ENCODE measurements at regions not wholly inside any gene's neighbourhood (a gene's known extent, or its start where the extent isn't known, plus 50 kb on each side); places are given as distances from the start of the nearest gene placed in this dataset.
"Not testable (repeated sequence)": the region's sequence is repeated elsewhere in the genome, so short reads cannot be mapped to it uniquely, and the experiment has no call there.

DNA sequence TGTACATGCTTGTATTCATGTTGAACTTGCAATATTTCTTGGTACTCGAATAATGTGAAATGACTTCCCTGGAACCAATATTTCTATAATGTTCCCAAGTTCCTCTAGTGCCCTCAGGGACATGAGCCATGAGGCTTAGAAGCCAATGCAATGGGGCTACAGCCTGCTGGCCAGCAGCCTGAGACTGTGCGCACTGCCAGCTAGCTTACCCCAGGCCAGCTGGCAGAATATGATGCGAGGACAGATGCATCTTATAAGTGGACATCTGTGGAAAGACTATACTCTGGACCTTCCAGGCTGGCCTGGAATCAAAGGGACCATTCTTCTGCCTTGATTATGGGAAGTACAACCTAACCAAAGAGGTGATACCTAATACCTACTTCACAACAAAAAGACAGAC lies 1862.0 kb upstream of the ACO1 start:
- no peak for TF ChIP-seq YY1 (IDR thresholded peaks at IDR 0.05; ENCODE audit: insufficient read depth, insufficient read length)
- no peak for TF ChIP-seq SUZ12 (IDR thresholded peaks at IDR 0.05; ENCODE audit: extremely low read depth, insufficient read depth, insufficient read length)
- TF ChIP-seq ZNF274 (IDR thresholded peaks at IDR 0.05; ENCODE audit: low read depth, low read length) = no peak
- Histone ChIP-seq H3K4me3 (ENCODE audit: insufficient read length, low read depth) (no peak overlapping the region), H3K9ac (ENCODE audit: insufficient read length, low read depth) (no peak overlapping the region), H3K4me1 (ENCODE audit: insufficient read depth, insufficient read length) (no peaks in the 10 kb centered on the region), H3K36me3 (ENCODE audit: insufficient read depth, insufficient read length, low read length) (no peaks in the 10 kb centered on the region), H3K9me3 (ENCODE audit: insufficient read depth, low read length) (no peaks in the 10 kb centered on the region), H3K27me3 (ENCODE audit: insufficient read depth, insufficient read length) (no peaks in the 10 kb centered on the region)
- no peak for DNase-seq (ENCODE audit: low read depth, low spot score)

DNA sequence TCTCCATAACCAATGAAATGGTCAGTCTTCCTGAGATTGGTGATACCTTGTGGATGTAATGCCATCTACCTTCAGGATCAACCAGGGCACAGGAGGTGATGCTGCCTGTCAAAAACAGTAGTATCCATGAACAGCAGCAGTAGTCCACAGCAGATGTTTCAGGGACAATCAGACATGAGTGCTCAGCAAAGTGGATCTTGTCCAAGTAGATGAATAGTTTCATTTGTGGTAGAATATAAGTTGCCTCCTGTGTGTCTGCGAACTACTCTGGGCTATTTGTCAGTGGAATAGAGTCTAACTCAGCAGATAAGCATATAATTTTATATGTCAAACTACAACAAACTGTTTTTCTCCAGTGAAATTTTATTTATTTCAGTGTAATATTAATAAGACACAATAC lies 1860.1 kb upstream of the ACO1 start:
- TF ChIP-seq YY1 (IDR thresholded peaks at IDR 0.05; ENCODE audit: insufficient read depth, insufficient read length) (no peak), ZNF274 (IDR thresholded peaks at IDR 0.05; ENCODE audit: low read depth, low read length) (no peak), SUZ12 (IDR thresholded peaks at IDR 0.05; ENCODE audit: extremely low read depth, insufficient read depth, insufficient read length) (no peak)
- Histone ChIP-seq H3K4me1 (ENCODE audit: insufficient read depth, insufficient read length) (no peaks in the 10 kb centered on the region), H3K36me3 (ENCODE audit: insufficient read depth, insufficient read length, low read length) (no peaks in the 10 kb centered on the region), H3K9ac (ENCODE audit: insufficient read length, low read depth) (no peak overlapping the region), H3K27me3 (ENCODE audit: insufficient read depth, insufficient read length) (no peaks in the 10 kb centered on the region), H3K9me3 (ENCODE audit: insufficient read depth, low read length) (no peaks in the 10 kb centered on the region), H3K4me3 (ENCODE audit: insufficient read length, low read depth) (no peak overlapping the region)
- DNase-seq (ENCODE audit: low read depth, low spot score) = no peak

DNA sequence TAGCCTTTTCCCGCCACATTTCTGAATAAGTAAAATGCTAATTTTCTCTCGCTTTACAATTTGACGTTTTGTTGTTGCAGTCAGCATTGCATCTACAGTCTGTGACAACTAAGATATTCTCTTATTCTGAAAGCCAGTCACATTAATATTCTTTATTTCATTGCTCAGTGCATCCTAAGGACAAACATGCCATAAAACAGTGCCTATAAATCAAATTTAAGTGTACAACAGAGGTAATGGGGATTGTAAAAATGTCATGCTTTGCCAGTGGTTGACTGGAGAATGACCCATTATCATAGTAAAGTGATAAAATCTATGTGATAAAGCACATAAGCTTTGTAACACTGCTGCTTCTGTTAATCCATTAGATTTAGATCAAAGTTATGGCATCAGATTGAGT lies 1850.0 kb upstream of the ACO1 start:
- H3K36me3 ChIP-seq (ENCODE audit: insufficient read depth, insufficient read length, low read length) = no peaks in the 10 kb centered on the region
- no peak for TF ChIP-seq SUZ12 (IDR thresholded peaks at IDR 0.05; ENCODE audit: extremely low read depth, insufficient read depth, insufficient read length)
- no peak for TF ChIP-seq ZNF274 (IDR thresholded peaks at IDR 0.05; ENCODE audit: low read depth, low read length)
- TF ChIP-seq YY1 (IDR thresholded peaks at IDR 0.05; ENCODE audit: insufficient read depth, insufficient read length) = no peak
- H3K4me1 ChIP-seq (ENCODE audit: insufficient read depth, insufficient read length) = no peaks in the 10 kb centered on the region
- no peak overlapping the region for H3K9ac ChIP-seq (ENCODE audit: insufficient read length, low read depth)
- peaks cover 23% of the 10 kb centered on the region for H3K9me3 ChIP-seq (ENCODE audit: insufficient read depth, low read length)
- DNase-seq (ENCODE audit: low read depth, low spot score) = no peak
- H3K27me3 ChIP-seq (ENCODE audit: insufficient read depth, insufficient read length) = no peaks in the 10 kb centered on the region
- H3K4me3 ChIP-seq (ENCODE audit: insufficient read length, low read depth) = no peak overlapping the region

DNA sequence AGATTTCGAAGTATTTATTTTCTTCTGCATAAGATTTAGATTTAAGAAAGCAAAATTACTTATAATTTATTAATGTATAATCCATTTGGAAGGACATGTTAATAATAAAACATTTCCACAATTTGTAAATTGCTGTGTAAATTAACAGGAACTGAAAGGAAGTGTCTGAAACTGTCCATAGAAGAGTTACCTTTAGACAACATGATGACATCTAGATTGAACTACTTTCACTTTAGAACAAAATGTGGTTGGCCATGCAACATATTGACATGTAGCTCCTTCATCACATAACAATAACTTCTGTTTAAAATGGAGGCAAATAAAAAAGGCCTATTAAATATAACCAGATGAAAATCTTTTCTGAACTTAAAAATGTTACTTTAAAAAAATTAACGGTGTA lies 1849.5 kb upstream of the ACO1 start:
- no peak for DNase-seq (ENCODE audit: low read depth, low spot score)
- Histone ChIP-seq H3K36me3 (ENCODE audit: insufficient read depth, insufficient read length, low read length) (no peaks in the 10 kb centered on the region), H3K4me1 (ENCODE audit: insufficient read depth, insufficient read length) (no peaks in the 10 kb centered on the region), H3K27me3 (ENCODE audit: insufficient read depth, insufficient read length) (no peaks in the 10 kb centered on the region), H3K4me3 (ENCODE audit: insufficient read length, low read depth) (no peak overlapping the region), H3K9me3 (ENCODE audit: insufficient read depth, low read length) (peaks cover 24% of the 10 kb centered on the region), H3K9ac (ENCODE audit: insufficient read length, low read depth) (no peak overlapping the region)
- no peak for TF ChIP-seq ZNF274 (IDR thresholded peaks at IDR 0.05; ENCODE audit: low read depth, low read length)
- TF ChIP-seq YY1 (IDR thresholded peaks at IDR 0.05; ENCODE audit: insufficient read depth, insufficient read length) = no peak
- no peak for TF ChIP-seq SUZ12 (IDR thresholded peaks at IDR 0.05; ENCODE audit: extremely low read depth, insufficient read depth, insufficient read length)

DNA sequence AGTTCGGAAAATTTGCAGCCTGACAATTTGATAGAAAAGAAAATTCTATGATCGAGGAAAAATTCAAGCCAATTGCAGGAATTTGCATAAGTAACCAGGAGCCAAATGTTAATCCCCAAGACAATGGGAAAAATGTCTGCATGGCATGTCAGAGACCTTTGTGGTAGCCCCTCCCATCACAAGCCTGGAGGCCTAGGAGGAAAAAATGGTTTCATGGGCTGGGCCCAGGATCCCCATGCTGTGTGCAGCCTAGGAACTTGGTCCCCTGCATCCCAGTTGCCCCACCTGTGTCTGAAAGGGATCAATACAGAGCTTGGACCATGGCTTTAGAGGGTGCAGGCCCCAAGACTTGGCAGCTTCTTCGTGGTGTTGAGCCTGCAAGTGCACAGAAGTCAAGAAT lies 1847.9 kb upstream of the ACO1 start:
- H3K9ac ChIP-seq (ENCODE audit: insufficient read length, low read depth) = no peak overlapping the region
- TF ChIP-seq YY1 (IDR thresholded peaks at IDR 0.05; ENCODE audit: insufficient read depth, insufficient read length) (no peak), ZNF274 (IDR thresholded peaks at IDR 0.05; ENCODE audit: low read depth, low read length) (no peak), SUZ12 (IDR thresholded peaks at IDR 0.05; ENCODE audit: extremely low read depth, insufficient read depth, insufficient read length) (no peak)

DNA sequence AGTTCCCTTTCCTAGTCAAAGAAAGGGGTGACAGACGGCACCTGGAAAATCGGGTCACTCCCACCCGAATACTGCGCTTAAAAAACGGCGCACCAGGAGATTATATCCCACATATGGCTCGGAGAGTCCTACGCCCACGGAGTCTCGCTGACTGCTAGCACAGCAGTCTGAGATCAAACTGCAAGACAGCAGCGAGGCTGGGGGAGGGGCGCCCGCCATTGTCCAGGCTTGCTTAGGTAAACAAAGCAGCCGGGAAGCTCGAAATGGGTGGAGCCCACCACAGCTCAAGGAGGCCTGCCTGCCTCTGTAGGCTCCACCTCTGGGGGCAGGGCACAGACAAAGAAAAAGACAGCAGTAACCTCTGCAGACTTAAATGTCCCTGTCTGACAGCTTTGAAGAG lies 1844.7 kb upstream of the ACO1 start:
- H3K9ac ChIP-seq (ENCODE audit: insufficient read length, low read depth); H3K4me1 ChIP-seq (ENCODE audit: insufficient read depth, insufficient read length); DNase-seq (ENCODE audit: low read depth, low spot score); H3K4me3 ChIP-seq (ENCODE audit: insufficient read length, low read depth); H3K36me3 ChIP-seq (ENCODE audit: insufficient read depth, insufficient read length, low read length); H3K27me3 ChIP-seq (ENCODE audit: insufficient read depth, insufficient read length): not testable (repeated sequence)
- peaks cover 19% of the 10 kb centered on the region for H3K9me3 ChIP-seq (ENCODE audit: insufficient read depth, low read length)

More for the DNA sequence above, 1847.9 kb upstream of the ACO1 start:
- H3K4me3 ChIP-seq (ENCODE audit: insufficient read length, low read depth) = no peak overlapping the region
- no peaks in the 10 kb centered on the region for H3K27me3 ChIP-seq (ENCODE audit: insufficient read depth, insufficient read length)
- no peaks in the 10 kb centered on the region for H3K4me1 ChIP-seq (ENCODE audit: insufficient read depth, insufficient read length)
- peaks cover 19% of the 10 kb centered on the region for H3K9me3 ChIP-seq (ENCODE audit: insufficient read depth, low read length)
- H3K36me3 ChIP-seq (ENCODE audit: insufficient read depth, insufficient read length, low read length) = no peaks in the 10 kb centered on the region
- DNase-seq (ENCODE audit: low read depth, low spot score) = no peak

DNA sequence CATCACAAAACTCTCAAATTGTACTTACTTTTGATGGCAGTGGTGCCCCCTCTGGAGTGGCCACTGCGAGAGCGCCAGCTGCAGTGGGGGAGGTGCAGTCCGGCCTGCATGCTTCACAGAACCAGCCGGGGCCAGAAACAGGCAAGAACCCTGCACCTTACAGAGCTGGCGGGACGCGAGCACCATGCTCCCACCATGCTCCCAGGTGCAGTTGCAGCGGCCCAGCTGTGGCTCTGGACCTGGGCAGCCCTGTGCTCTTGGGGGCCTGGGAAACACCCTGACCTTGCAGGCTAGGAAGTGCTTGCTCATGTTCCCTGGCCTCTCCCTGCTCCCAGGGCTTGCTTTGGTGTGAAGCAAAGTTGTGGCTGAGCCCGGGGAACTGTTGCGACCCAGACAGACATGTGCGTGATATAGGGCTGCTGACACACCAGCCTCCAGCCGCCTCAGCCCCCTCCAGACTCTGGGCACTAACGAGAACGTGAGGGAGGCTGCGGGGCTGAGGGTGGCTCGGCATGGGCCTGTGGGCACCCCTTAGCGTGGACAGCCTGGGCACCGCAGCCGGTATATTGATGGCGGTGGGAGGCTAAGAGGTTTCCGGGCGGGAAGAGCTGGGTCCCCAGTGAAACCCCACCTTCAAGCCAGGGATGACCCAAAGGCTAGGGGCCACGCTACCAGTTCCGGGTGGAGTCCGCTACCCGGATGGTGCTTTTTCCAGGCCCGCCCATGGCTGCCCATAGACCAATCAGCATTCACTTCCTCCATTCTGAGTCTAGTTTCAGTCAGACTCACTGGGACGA lies 1809.9 kb upstream of the ACO1 start:
- Histone ChIP-seq H3K27me3 (ENCODE audit: insufficient read depth, insufficient read length) (no peaks in the 10 kb centered on the region), H3K4me3 (ENCODE audit: insufficient read length, low read depth) (no peak overlapping the region), H3K36me3 (ENCODE audit: insufficient read depth, insufficient read length, low read length) (no peaks in the 10 kb centered on the region), H3K9ac (ENCODE audit: insufficient read length, low read depth) (no peak overlapping the region), H3K9me3 (ENCODE audit: insufficient read depth, low read length) (no peaks in the 10 kb centered on the region), H3K4me1 (ENCODE audit: insufficient read depth, insufficient read length) (no peaks in the 10 kb centered on the region)
- no peak for DNase-seq (ENCODE audit: low read depth, low spot score)
- TF ChIP-seq SUZ12 (IDR thresholded peaks at IDR 0.05; ENCODE audit: extremely low read depth, insufficient read depth, insufficient read length) (no peak), ZNF274 (IDR thresholded peaks at IDR 0.05; ENCODE audit: low read depth, low read length) (no peak), YY1 (IDR thresholded peaks at IDR 0.05; ENCODE audit: insufficient read depth, insufficient read length) (no peak)

All from NT2/D1 (cell line).